MCF 10A (cell line): ENCODE measurements at regions not wholly inside any gene's neighbourhood (a gene's known extent, or its start where the extent isn't known, plus 50 kb on each side); places are given as distances from the start of the nearest gene placed in this dataset.

Experiments
- BruUV-seq: library from RNA; stranded (reverse); fragments of 400-500 nt; replicated peaks from 2 replicates; lab custom pipeline; 2021; lab: Mats Ljungman, UMichigan
- CTCF ChIA-PET: fragments of 300-600 bp; sonication (Branson Sonifier 250); formaldehyde crosslinking; extraction: SDS; loops from one replicate; lab custom pipeline; 2021; ENCODE audit warnings: antibody characterized with exemption, inconsistent platforms; lab: Yijun Ruan, JAX
- POLR2A ChIA-PET: fragments of 300-600, 350-650 bp; sonication (Branson Sonifier 250); formaldehyde crosslinking; extraction: SDS; loops from one replicate; lab custom pipeline; 2020; ENCODE audit warnings: antibody characterized with exemption, inconsistent platforms; lab: Yijun Ruan, JAX
- DNase-seq: peaks from one replicate; pipeline ENCODE4 v3.0.0-alpha.2; 2018; ENCODE audit not compliant: unreplicated experiment
- H3K27ac Mint-ChIP-seq: one replicate; pipeline ENCODE4 v1.8.0; 2022; ENCODE audit warnings: mild to moderate bottlenecking, low read depth, mixed read lengths; ENCODE audit not compliant: unreplicated experiment
- H3K27me3 Mint-ChIP-seq: one replicate; pipeline ENCODE4 v1.8.0; 2022; ENCODE audit warnings: mixed read lengths; ENCODE audit not compliant: insufficient read depth, unreplicated experiment
- H3K36me3 Mint-ChIP-seq: one replicate; pipeline ENCODE4 v1.8.0; 2022; ENCODE audit warnings: mild to moderate bottlenecking, moderate library complexity, mixed read lengths; ENCODE audit not compliant: insufficient read depth, unreplicated experiment
- H3K4me1 Mint-ChIP-seq: one replicate; pipeline ENCODE4 v1.8.0; 2022; ENCODE audit warnings: mixed read lengths; ENCODE audit not compliant: insufficient read depth, unreplicated experiment
- H3K4me3 Mint-ChIP-seq: one replicate; pipeline ENCODE4 v1.8.0; 2022; ENCODE audit warnings: mild to moderate bottlenecking, moderate library complexity, mixed read lengths; ENCODE audit not compliant: unreplicated experiment
- H3K9me3 Mint-ChIP-seq: one replicate; pipeline ENCODE4 v1.8.0; 2022; ENCODE audit warnings: mixed read lengths; ENCODE audit not compliant: unreplicated experiment
- CTCF ChIP-seq: fragments of 200-600 bp; IDR thresholded peaks from one replicate; pipeline ENCODE4 v1.8.0; 2022; ENCODE audit warnings: antibody characterized with exemption, mild to moderate bottlenecking; ENCODE audit not compliant: unreplicated experiment
- intact Hi-C: fragments of 100-400 bp; cut with micrococcal nuclease; formaldehyde crosslinking; loops from 2 replicates; pipeline ENCODE4 v1.14.1; 2022

GRCh38 chr13:106153876-106154275, 381.6 kb downstream of the EFNB2 start:
- Mint-ChIP-seq H3K36me3 (peaks cover 6% of the 10 kb centered on the region), H3K4me3 (no peak overlapping the region), H3K9me3 (no peaks in the 10 kb centered on the region), H3K27me3 (no peaks in the 10 kb centered on the region), H3K27ac (peak overlapping the region; percentile 96), H3K4me1 (peaks cover 67% of the 10 kb centered on the region)
- no TSS peak for BruUV-seq
- TF ChIP-seq CTCF: no peak
- ChIA-PET POLR2A (interaction anchor here (1.2 kb wide), 1 partner anchor 306 kb away, joined by 3 read pairs; no protein-coding TSS in a partner anchor), CTCF (interaction anchor here (1.4 kb wide), 1 partner anchor 378 kb away, joined by 3 read pairs; no protein-coding TSS in a partner anchor)
- DNase-seq: peak; percentile 20
- intact Hi-C loops: loop anchor here (5.0 kb wide), 1 partner anchor 378 kb away; no protein-coding TSS in a partner anchor

DNA sequence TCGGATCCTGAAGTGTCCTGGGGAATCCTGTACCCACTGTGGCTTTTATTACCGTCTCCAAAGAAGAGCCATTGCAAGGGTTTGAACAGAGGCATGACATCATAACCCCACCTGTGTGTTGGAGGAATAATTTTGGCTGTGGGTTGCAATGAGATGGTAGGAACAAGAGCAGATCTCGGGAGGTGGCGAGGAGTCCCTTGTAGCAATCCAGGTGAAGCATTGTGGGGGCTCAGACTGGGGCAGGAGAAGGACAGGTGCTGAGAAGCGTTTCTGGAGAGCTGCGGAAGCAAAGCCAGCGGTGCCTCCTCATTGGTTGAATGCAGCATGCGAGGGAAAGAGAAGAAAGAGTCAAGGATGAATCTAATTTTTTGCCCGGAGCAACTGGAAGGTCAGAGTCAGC, 382.4 kb downstream of the EFNB2 start:
- Mint-ChIP-seq H3K4me1 (peaks cover 67% of the 10 kb centered on the region), H3K27ac (peak overlapping the region; percentile 96), H3K36me3 (peaks cover 6% of the 10 kb centered on the region), H3K4me3 (peak overlapping the region; percentile 60), H3K9me3 (no peaks in the 10 kb centered on the region), H3K27me3 (no peaks in the 10 kb centered on the region)
- no peak for DNase-seq
- BruUV-seq: no TSS peak
- ChIA-PET CTCF (interaction anchor here (0.8 to 1.4 kb wide), 2 partner anchors 10 to 379 kb away, joined by 3 read pairs; no protein-coding TSS in a partner anchor), POLR2A (interaction anchor here (1.2 kb wide), 1 partner anchor 306 kb away, joined by 3 read pairs; no protein-coding TSS in a partner anchor)
- no peak for TF ChIP-seq CTCF
- intact Hi-C loops: loop anchor here (5.0 kb wide), 1 partner anchor 379 kb away; no protein-coding TSS in a partner anchor

DNA sequence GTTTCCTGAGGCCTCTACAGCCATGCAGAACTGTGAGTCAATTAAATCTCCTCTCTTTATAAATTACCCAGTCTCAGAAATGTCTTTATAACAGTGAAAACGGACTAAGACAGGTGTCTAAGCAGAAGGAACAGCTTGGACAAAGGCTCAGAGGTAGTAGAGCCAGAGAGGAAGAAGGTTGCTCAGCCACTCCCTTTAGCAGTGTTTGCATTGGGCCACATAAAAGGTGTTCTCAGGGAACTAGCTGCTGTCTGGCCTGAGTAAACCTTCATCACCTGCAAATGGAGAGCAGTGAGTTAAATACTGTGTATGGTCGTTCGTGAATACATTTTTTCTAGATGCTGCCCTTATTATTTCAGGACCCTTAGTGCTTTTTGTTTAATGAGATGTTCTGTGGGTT, 383.4 kb downstream of the EFNB2 start:
- CTCF ChIA-PET: interaction anchor here (0.7 to 1.1 kb wide), 5 partner anchors 118 to 384 kb away, joined by 3 to 4 read pairs (median 4); no protein-coding TSS in a partner anchor
- POLR2A ChIA-PET: interaction anchor here (1.0 to 2.6 kb wide), 6 partner anchors 8 to 383 kb away, joined by 3 to 10 read pairs (median 7); partner anchors contain the start of gene EFNB2
- Mint-ChIP-seq H3K9me3 (no peaks in the 10 kb centered on the region), H3K4me1 (peaks cover 67% of the 10 kb centered on the region), H3K36me3 (peaks cover 6% of the 10 kb centered on the region), H3K27ac (peak overlapping the region; percentile 96), H3K4me3 (peak overlapping the region; percentile 47), H3K27me3 (no peaks in the 10 kb centered on the region)
- DNase-seq: peak; percentile 35
- intact Hi-C loops: loop anchor here (5.0 kb wide), 1 partner anchor 380 kb away; no protein-coding TSS in a partner anchor
- TF ChIP-seq CTCF: no peak
- no TSS peak for BruUV-seq

- Mint-ChIP-seq H3K4me1 (peaks cover 59% of the 10 kb centered on the region), H3K4me3 (peak overlapping the region; percentile 47), H3K27ac (peak overlapping the region; percentile 96), H3K27me3 (no peaks in the 10 kb centered on the region), H3K9me3 (no peaks in the 10 kb centered on the region), H3K36me3 (peaks cover 6% of the 10 kb centered on the region)
- BruUV-seq: no TSS peak
- DNase-seq: peak; percentile 97
- POLR2A ChIA-PET: interaction anchor here (0.7 to 2.6 kb wide), 15 partner anchors 9 to 384 kb away, joined by 3 to 10 read pairs (median 3); partner anchors contain the start of gene EFNB2
- CTCF ChIA-PET: interaction anchor here (0.5 to 1.1 kb wide), 7 partner anchors 10 to 1176 kb away, joined by 3 to 5 read pairs (median 4); no protein-coding TSS in a partner anchor
- intact Hi-C loops: loop anchor here (1.0 to 5.0 kb wide), 3 partner anchors 46 to 381 kb away; no protein-coding TSS in a partner anchor
- no peak for TF ChIP-seq CTCF
These were observed 384.3 kb downstream of the EFNB2 start for GRCh38 chr13:106151056-106151699.
